K562 (cell line): ENCODE measurements at regions not wholly inside any gene's neighbourhood (a gene's known extent, or its start where the extent isn't known, plus 50 kb on each side); places are given as distances from the start of the nearest gene placed in this dataset.

Source experiments
- CREM ChIP-seq: IDR thresholded peaks from 2 replicates; pipeline ENCODE4 v1.6.1; 2014; ENCODE audit warnings: antibody characterized with exemption, low read depth
- KDM1A ChIP-seq, 2 experiments: fragments of 450-650 bp; IDR thresholded peaks; 2 replicates each; pipeline ENCODE4 v1.6.1; 2016; ENCODE audit warnings: mild to moderate bottlenecking in 2 of 2
- POLR2AphosphoS2 ChIP-seq: IDR thresholded peaks from 2 replicates; pipeline ENCODE4 v1.6.1; 2012; ENCODE audit warnings: low read length, improper control_type of control experiment
- TF ChIP-seq, protein P1 (sequence below): fragments of 450-650 bp; conservative IDR thresholded peaks from 2 replicates; pipeline ENCODE4 v1.6.1; 2016; ENCODE audit warnings: missing genetic modification characterization, low read depth, mild to moderate bottlenecking, control low read depth, missing compliant biosample characterization
- TF ChIP-seq, protein P2 (sequence below): sonication (generic); formaldehyde crosslinking; IDR thresholded peaks from 2 replicates; pipeline ENCODE4 v1.8.1; 2022; ENCODE audit warnings: missing genetic modification reagents

DNA sequence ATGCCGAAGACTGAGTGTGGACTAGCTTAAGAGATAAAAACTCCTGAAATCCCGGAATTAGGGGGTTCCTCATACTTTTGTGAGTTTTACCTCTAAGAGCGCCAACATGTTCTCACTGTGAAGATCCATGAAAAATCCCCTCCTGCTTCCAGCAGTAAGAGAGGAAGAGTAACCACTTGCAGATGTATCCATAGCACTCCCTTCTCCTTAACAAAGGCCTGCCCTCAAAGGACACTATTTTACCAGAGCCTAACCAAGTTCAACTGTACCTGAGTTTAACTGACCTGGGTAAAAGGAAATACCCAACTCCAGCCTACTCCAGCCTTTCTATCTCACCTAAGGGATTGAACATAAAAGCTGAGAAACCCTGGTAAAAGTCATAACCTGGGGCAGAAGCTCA, 280.9 kb downstream of the POLR1F start:
- no peak for TF ChIP-seq CREM
- TF ChIP-seq, protein P1, sequence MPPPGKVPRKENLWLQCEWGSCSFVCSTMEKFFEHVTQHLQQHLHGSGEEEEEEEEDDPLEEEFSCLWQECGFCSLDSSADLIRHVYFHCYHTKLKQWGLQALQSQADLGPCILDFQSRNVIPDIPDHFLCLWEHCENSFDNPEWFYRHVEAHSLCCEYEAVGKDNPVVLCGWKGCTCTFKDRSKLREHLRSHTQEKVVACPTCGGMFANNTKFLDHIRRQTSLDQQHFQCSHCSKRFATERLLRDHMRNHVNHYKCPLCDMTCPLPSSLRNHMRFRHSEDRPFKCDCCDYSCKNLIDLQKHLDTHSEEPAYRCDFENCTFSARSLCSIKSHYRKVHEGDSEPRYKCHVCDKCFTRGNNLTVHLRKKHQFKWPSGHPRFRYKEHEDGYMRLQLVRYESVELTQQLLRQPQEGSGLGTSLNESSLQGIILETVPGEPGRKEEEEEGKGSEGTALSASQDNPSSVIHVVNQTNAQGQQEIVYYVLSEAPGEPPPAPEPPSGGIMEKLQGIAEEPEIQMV (tag), result no peak
- TF ChIP-seq, protein P2, sequence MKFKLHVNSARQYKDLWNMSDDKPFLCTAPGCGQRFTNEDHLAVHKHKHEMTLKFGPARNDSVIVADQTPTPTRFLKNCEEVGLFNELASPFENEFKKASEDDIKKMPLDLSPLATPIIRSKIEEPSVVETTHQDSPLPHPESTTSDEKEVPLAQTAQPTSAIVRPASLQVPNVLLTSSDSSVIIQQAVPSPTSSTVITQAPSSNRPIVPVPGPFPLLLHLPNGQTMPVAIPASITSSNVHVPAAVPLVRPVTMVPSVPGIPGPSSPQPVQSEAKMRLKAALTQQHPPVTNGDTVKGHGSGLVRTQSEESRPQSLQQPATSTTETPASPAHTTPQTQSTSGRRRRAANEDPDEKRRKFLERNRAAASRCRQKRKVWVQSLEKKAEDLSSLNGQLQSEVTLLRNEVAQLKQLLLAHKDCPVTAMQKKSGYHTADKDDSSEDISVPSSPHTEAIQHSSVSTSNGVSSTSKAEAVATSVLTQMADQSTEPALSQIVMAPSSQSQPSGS (CRISPR knock-in tag), result no peak
- TF ChIP-seq KDM1A (IDR thresholded peaks at IDR 0.05), result no peak
- no peak for TF ChIP-seq POLR2AphosphoS2
